ENCODE measurements at regions not wholly inside any gene's neighbourhood (a gene's known extent, or its start where the extent isn't known, plus 50 kb on each side); places are given as distances from the start of the nearest gene placed in this dataset.

DNA sequence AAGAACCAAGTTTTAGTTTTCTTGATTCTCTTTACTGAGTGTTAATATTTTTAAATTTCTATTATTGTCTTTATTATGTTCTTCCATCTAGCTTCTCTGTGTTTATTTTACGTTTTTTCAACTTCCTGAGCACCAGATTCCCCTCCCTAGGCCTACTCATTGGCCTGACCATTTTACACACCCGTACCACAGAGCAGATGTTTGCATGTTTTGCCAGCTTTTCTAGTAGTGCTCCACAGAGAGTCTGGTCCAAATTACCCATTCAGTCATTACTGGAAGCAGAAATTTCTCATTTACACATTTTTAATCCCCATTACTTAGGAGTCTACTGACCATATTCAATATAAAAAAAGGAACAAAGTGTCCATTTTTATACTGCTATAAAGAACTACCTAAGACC is 66.9 kb downstream of the ING1 start:
- TF ChIP-seq, protein P1, sequence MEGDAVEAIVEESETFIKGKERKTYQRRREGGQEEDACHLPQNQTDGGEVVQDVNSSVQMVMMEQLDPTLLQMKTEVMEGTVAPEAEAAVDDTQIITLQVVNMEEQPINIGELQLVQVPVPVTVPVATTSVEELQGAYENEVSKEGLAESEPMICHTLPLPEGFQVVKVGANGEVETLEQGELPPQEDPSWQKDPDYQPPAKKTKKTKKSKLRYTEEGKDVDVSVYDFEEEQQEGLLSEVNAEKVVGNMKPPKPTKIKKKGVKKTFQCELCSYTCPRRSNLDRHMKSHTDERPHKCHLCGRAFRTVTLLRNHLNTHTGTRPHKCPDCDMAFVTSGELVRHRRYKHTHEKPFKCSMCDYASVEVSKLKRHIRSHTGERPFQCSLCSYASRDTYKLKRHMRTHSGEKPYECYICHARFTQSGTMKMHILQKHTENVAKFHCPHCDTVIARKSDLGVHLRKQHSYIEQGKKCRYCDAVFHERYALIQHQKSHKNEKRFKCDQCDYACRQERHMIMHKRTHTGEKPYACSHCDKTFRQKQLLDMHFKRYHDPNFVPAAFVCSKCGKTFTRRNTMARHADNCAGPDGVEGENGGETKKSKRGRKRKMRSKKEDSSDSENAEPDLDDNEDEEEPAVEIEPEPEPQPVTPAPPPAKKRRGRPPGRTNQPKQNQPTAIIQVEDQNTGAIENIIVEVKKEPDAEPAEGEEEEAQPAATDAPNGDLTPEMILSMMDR (conservative IDR thresholded peaks at IDR 0.05; ENCODE audit: low read depth, low read length), result no peak
- no peak for DNase-seq (ENCODE audit: low read depth)
- no peak overlapping the region for H3K4me3 ChIP-seq (ENCODE audit: low read length)

DNA sequence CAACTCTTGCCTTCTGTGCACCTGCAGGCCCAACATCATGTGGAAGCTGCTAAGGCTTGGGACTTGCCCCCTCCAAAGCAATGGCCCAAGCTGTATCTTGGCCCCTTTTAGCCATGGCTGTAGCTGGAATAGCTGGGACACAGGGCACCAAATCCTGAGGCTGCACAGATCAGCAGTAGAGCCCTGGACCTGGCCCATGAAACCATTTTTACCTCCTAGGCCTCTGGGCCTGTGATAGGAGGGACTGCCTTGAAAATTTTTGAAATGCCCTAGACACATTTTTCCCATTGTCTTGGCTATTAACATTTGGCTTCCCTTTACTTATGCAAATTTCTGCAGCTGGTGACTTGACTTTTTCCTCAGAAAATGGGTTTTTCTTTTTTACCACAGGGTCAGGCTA is 68.7 kb downstream of the ING1 start:
- TF ChIP-seq, protein P1 (conservative IDR thresholded peaks at IDR 0.05; ENCODE audit: low read depth, low read length), result no peak
- no peak for DNase-seq (ENCODE audit: low read depth)

GRCh38 chr13:110784704-110785103 is 71.2 kb downstream of the ING1 start:
- no peak for DNase-seq (ENCODE audit: low read depth)
- H3K4me3 ChIP-seq (ENCODE audit: low read length), result no peak overlapping the region
- TF ChIP-seq, protein P1 (conservative IDR thresholded peaks at IDR 0.05; ENCODE audit: low read depth, low read length), result no peak

More for the DNA sequence above, 68.7 kb downstream of the ING1 start:
- no peak overlapping the region for H3K4me3 ChIP-seq (ENCODE audit: low read length)

DNA sequence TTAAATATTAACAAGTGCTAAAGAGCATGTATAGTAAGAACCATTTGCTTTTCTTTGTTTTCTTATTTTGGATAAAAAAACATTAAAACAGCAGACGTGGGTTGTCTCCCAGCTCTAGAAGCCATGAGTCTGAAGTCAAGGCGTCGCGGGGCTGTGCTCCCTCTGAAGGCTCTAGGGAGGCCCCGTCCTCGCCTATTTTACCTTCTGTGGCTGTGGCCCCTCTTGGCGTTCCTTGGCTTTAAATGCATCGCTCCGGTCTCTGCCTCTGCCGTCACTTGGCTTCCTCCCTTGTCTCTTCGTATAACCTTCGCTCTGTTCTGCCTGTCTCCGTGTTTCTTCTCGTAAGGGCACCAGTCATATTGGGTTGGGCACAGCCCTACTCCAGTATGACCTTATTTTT is 75.3 kb downstream of the ING1 start:
- H3K4me3 ChIP-seq (ENCODE audit: low read length), result no peak overlapping the region
- no peak for DNase-seq (ENCODE audit: low read depth)
- TF ChIP-seq, protein P1 (conservative IDR thresholded peaks at IDR 0.05; ENCODE audit: low read depth, low read length), result no peak

GRCh38 chr13:110789871-110790270 is 76.4 kb downstream of the ING1 start:
- DNase-seq (ENCODE audit: low read depth), result no peak
- TF ChIP-seq, protein P1 (conservative IDR thresholded peaks at IDR 0.05; ENCODE audit: low read depth, low read length), result no peak
- no peak overlapping the region for H3K4me3 ChIP-seq (ENCODE audit: low read length)

DNA sequence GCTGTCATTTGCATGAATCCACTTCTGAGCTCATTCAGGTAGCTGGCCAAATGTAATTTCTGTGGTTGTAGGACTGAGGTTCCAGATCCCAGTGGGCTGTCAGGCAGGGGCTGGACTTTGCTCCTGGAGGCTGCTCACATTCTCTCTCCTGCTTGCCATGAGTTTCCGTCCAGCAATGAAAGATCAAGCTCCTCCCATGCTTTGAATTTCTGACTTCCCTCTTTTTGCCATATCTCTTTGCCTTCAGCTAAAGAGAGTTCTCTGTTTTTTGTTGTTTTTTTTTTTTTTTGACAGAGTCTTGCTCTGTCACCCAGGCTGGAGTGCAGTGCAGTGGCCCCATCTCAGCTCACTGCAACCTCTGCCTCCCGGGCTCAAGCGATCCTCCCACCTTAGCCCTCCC is 76.9 kb downstream of the ING1 start:
- TF ChIP-seq, protein P1 (conservative IDR thresholded peaks at IDR 0.05; ENCODE audit: low read depth, low read length), result no peak
- H3K4me3 ChIP-seq (ENCODE audit: low read length), result no peak overlapping the region
- no peak for DNase-seq (ENCODE audit: low read depth)

DNA sequence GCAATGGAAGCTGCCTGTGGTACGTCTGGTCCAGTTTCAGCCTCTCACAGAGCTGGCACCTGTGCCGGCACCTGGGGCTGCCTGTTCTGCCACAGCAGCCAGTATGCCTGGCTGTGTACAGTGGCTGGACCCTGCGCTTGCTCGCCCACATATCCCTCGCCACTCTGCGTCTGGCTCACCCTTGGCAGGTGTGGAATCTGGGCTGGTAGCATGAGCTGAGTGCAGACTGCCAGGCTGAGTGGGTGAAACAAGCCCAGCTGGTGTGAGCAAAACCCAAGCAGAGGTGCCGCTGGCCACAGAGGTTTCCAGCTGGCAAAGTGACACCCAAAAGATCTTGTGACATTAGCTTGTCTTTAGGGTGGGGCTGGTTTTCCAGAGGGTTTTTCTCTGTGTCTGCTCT is 80.7 kb downstream of the ING1 start:
- DNase-seq (ENCODE audit: low read depth), result no peak
- TF ChIP-seq, protein P1 (conservative IDR thresholded peaks at IDR 0.05; ENCODE audit: low read depth, low read length), result no peak

More for the DNA sequence above, 80.7 kb downstream of the ING1 start:
- no peak overlapping the region for H3K4me3 ChIP-seq (ENCODE audit: low read length)
